ENCODE measurements at regions not wholly inside any gene's neighbourhood (a gene's known extent, or its start where the extent isn't known, plus 50 kb on each side); places are given as distances from the start of the nearest gene placed in this dataset.

GRCh38 chr20:24806705-24807676 lies 142.1 kb upstream of the CST7 start:
- TF ChIP-seq CTCF (IDR thresholded peaks at IDR 0.05) (no peak), POLR2A (IDR thresholded peaks at IDR 0.05) (no peak)
- no peaks in the 10 kb centered on the region for H3K9me3 ChIP-seq
- no peaks in the 10 kb centered on the region for H3K4me1 ChIP-seq
- WGBS, 2 donors = 78 to 81% methylated on average over 13 to 15 of the region's 16 CpGs
- peaks cover 0 to 11% (median 0%) of the 10 kb centered on the region in 4 donors for H3K27me3 ChIP-seq
- no peak overlapping the region for H3K4me3 ChIP-seq
- no peak for DNase-seq
- intact Hi-C loops (cut with DNase I) = no loop called here
- H3K36me3 ChIP-seq = no peaks in the 10 kb centered on the region
- H3K27ac ChIP-seq = no peak overlapping the region

- TF ChIP-seq CTCF (IDR thresholded peaks at IDR 0.05) = no peak
- TF ChIP-seq POLR2A (IDR thresholded peaks at IDR 0.05) = no peak
- Histone ChIP-seq H3K27me3 (peaks cover 0 to 11% (median 0%) of the 10 kb centered on the region in 4 donors), H3K36me3 (no peaks in the 10 kb centered on the region), H3K9me3 (no peaks in the 10 kb centered on the region), H3K4me1 (no peaks in the 10 kb centered on the region), H3K4me3 (no peak overlapping the region), H3K27ac (no peak overlapping the region)
- no peak for DNase-seq
- intact Hi-C loops (cut with DNase I) = no loop called here
- WGBS, 2 donors = 71 to 88% methylated on average over 4 to 9 of the region's 10 CpGs
These were observed 140.5 kb upstream of the CST7 start for GRCh38 chr20:24808616-24809015.

- 77 to 81% methylated on average over 4 to 7 of the region's 12 CpGs for WGBS, 2 donors
- Histone ChIP-seq H3K27me3 (peaks cover 0 to 11% (median 0%) of the 10 kb centered on the region in 4 donors), H3K4me3 (no peak overlapping the region), H3K36me3 (no peaks in the 10 kb centered on the region), H3K27ac (no peak overlapping the region), H3K4me1 (no peaks in the 10 kb centered on the region), H3K9me3 (no peaks in the 10 kb centered on the region)
- TF ChIP-seq POLR2A (IDR thresholded peaks at IDR 0.05) = no peak
- TF ChIP-seq CTCF (IDR thresholded peaks at IDR 0.05) = no peak
- no peak for DNase-seq
- intact Hi-C loops (cut with DNase I) = no loop called here
These were observed 139.5 kb upstream of the CST7 start for GRCh38 chr20:24809606-24810005.

- TF ChIP-seq CTCF (IDR thresholded peaks at IDR 0.05) (no peak), POLR2A (IDR thresholded peaks at IDR 0.05) (no peak)
- H3K9me3 ChIP-seq = no peaks in the 10 kb centered on the region
- 88 to 94% methylated on average over 2 to 3 of the region's 6 CpGs for WGBS, 2 donors
- no peak overlapping the region for H3K27ac ChIP-seq
- no peaks in the 10 kb centered on the region for H3K4me1 ChIP-seq
- no peaks in the 10 kb centered on the region for H3K36me3 ChIP-seq
- intact Hi-C loops (cut with DNase I) = no loop called here
- peaks cover 0 to 11% (median 0%) of the 10 kb centered on the region in 4 donors for H3K27me3 ChIP-seq
- no peak for DNase-seq
- no peak overlapping the region for H3K4me3 ChIP-seq
These were observed 138.2 kb upstream of the CST7 start for GRCh38 chr20:24810676-24811407.

- H3K4me1 ChIP-seq = no peaks in the 10 kb centered on the region
- intact Hi-C loops (cut with DNase I) = no loop called here
- no peaks in the 10 kb centered on the region for H3K36me3 ChIP-seq
- TF ChIP-seq POLR2A (IDR thresholded peaks at IDR 0.05) (no peak), CTCF (IDR thresholded peaks at IDR 0.05) (no peak)
- H3K27ac ChIP-seq = no peak overlapping the region
- peaks cover 0 to 11% (median 0%) of the 10 kb centered on the region in 4 donors for H3K27me3 ChIP-seq
- no peak overlapping the region for H3K4me3 ChIP-seq
- 40 to 63% methylated on average over 2 to 5 of the region's 6 CpGs for WGBS, 2 donors
- DNase-seq = no peak
- no peaks in the 10 kb centered on the region for H3K9me3 ChIP-seq
These were observed 136.7 kb upstream of the CST7 start for GRCh38 chr20:24812373-24812772.

Measured in esophagus squamous epithelium (tissue), 5 donors.